ENCODE measurements at regions not wholly inside any gene's neighbourhood (a gene's known extent, or its start where the extent isn't known, plus 50 kb on each side); places are given as distances from the start of the nearest gene placed in this dataset.
"Not testable (repeated sequence)": the region's sequence is repeated elsewhere in the genome, so short reads cannot be mapped to it uniquely, and the experiment has no call there.

DNA sequence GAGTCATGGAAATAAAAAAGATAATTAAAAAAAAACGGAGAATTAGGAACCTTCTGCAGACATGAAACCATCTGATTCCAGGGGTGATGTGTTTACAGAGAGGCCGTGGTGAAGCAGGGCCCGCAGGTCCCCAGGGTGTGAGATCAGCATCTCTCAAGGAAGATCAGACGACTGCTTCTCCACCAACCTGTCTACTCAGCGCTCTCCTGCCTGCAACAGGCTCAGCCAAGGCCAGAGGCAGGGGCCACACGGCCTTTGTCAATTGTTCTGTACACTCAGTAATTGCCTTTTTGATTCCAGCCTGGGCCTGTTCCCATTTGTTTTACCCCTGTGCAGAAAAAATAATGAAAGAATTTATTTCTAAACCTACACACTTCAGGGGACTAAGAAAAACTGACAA lies 124.6 kb downstream of the NXPE2 start:
- Histone ChIP-seq H2AFZ (ENCODE audit: control insufficient read depth, low read length) (no peak overlapping the region), H3K9me1 (ENCODE audit: control insufficient read depth, extremely low read depth, insufficient read depth, low read length) (no peaks in the 10 kb centered on the region), H3K4me2 (ENCODE audit: control insufficient read depth, extremely low read depth, insufficient read depth, low read depth, low read length) (no peak overlapping the region), H3K36me3 (ENCODE audit: control insufficient read depth in 2 of 2, extremely low read depth in 1 of 2, insufficient read depth in 2 of 2, low read length in 2 of 2) (no peaks in the 10 kb centered on the region), H3K27ac (ENCODE audit: control insufficient read depth, insufficient read depth, low read length) (no peak overlapping the region), H3K79me2 (ENCODE audit: control insufficient read depth, insufficient read depth, low read length) (no peaks in the 10 kb centered on the region), H4K20me1 (ENCODE audit: control insufficient read depth, extremely low read depth, insufficient read depth, low read length) (no peaks in the 10 kb centered on the region), H3K9ac (ENCODE audit: control insufficient read depth, extremely low read depth, insufficient read depth, low read length) (no peak overlapping the region), H3K27me3 (ENCODE audit: control insufficient read depth, extremely low read depth, insufficient read depth, low read length) (no peaks in the 10 kb centered on the region), H3K4me1 (ENCODE audit: control insufficient read depth, extremely low read depth, insufficient read depth, low read length) (no peaks in the 10 kb centered on the region), H3K9me3 (ENCODE audit: control insufficient read depth, low read depth, low read length) (no peaks in the 10 kb centered on the region), H3K4me3 (ENCODE audit: control insufficient read depth in 2 of 3, extremely low read depth in 1 of 3, insufficient read depth in 2 of 3, low read depth in 1 of 3, low read length in 3 of 3) (no peak overlapping the region)
- DNase-seq (ENCODE audit: low read depth, low spot score) (no peak), FAIRE-seq (no peak)
- dilution Hi-C loops (cut with MboI; ENCODE audit: extremely low pct_ligation_motif_present, low sequenced_read_pairs) = no loop called here
- TF ChIP-seq, protein P1, sequence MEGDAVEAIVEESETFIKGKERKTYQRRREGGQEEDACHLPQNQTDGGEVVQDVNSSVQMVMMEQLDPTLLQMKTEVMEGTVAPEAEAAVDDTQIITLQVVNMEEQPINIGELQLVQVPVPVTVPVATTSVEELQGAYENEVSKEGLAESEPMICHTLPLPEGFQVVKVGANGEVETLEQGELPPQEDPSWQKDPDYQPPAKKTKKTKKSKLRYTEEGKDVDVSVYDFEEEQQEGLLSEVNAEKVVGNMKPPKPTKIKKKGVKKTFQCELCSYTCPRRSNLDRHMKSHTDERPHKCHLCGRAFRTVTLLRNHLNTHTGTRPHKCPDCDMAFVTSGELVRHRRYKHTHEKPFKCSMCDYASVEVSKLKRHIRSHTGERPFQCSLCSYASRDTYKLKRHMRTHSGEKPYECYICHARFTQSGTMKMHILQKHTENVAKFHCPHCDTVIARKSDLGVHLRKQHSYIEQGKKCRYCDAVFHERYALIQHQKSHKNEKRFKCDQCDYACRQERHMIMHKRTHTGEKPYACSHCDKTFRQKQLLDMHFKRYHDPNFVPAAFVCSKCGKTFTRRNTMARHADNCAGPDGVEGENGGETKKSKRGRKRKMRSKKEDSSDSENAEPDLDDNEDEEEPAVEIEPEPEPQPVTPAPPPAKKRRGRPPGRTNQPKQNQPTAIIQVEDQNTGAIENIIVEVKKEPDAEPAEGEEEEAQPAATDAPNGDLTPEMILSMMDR (optimal IDR thresholded peaks at IDR 0.05 in 1 of 3, IDR thresholded peaks at IDR 0.05 in 1 of 3, conservative IDR thresholded peaks at IDR 0.05 in 1 of 3; ENCODE audit: extremely low read depth in 1 of 3, insufficient read depth in 2 of 3, low read length in 3 of 3) = no peak
- no peak for TF ChIP-seq EZH2 (IDR thresholded peaks at IDR 0.05; ENCODE audit: low read length)

DNA sequence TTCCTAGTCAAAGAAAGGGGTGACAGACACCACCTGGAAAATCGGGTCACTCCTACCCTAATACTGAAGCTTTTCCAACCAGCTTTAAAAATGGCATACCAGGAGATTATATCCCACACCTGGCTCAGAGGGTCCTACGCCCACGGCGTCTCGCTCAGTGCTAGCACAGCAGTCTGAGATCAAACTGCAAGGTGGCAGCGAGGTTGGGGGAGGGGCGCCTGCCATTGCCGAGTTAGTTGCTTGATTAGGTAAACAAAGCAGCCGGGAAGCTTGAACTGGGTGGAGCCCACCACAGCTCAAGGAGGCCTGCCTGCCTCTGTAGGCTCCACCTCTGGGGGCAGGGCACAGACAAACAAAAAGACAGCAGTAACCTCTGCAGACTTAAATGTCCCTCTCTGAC lies 127.1 kb downstream of the NXPE2 start:
- dilution Hi-C loops (cut with MboI; ENCODE audit: extremely low pct_ligation_motif_present, low sequenced_read_pairs); H3K4me2 ChIP-seq (ENCODE audit: control insufficient read depth, extremely low read depth, insufficient read depth, low read depth, low read length); H3K27me3 ChIP-seq (ENCODE audit: control insufficient read depth, extremely low read depth, insufficient read depth, low read length); FAIRE-seq; H3K9me3 ChIP-seq (ENCODE audit: control insufficient read depth, low read depth, low read length); H3K4me1 ChIP-seq (ENCODE audit: control insufficient read depth, extremely low read depth, insufficient read depth, low read length); H4K20me1 ChIP-seq (ENCODE audit: control insufficient read depth, extremely low read depth, insufficient read depth, low read length); H3K79me2 ChIP-seq (ENCODE audit: control insufficient read depth, insufficient read depth, low read length); H3K9me1 ChIP-seq (ENCODE audit: control insufficient read depth, extremely low read depth, insufficient read depth, low read length); H3K36me3 ChIP-seq (ENCODE audit: control insufficient read depth in 2 of 2, extremely low read depth in 1 of 2, insufficient read depth in 2 of 2, low read length in 2 of 2); H2AFZ ChIP-seq (ENCODE audit: control insufficient read depth, low read length); H3K9ac ChIP-seq (ENCODE audit: control insufficient read depth, extremely low read depth, insufficient read depth, low read length); H3K27ac ChIP-seq (ENCODE audit: control insufficient read depth, insufficient read depth, low read length); DNase-seq (ENCODE audit: low read depth, low spot score); H3K4me3 ChIP-seq (ENCODE audit: control insufficient read depth in 2 of 3, extremely low read depth in 1 of 3, insufficient read depth in 2 of 3, low read depth in 1 of 3, low read length in 3 of 3): not testable (repeated sequence)

DNA sequence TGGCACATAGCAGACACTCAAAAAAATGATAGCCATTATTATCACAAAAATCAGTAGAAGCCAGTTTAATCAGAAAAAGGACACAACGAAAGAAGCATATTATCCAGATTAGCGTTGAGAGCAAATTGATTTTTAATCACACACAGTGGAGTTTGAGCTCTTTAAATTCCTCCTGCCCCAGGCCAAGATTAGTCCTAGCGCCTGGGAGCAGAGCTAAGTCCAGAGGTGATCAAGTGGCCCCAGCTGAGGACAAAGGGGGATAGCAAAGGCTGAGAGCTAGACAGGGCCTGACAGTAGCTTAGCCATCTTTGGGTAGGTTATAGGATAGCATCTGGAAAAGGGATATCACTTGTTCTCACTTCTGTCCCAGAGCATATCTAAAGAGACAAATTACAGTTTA lies 133.6 kb downstream of the NXPE2 start:
- TF ChIP-seq, protein P1 (optimal IDR thresholded peaks at IDR 0.05 in 1 of 3, IDR thresholded peaks at IDR 0.05 in 1 of 3, conservative IDR thresholded peaks at IDR 0.05 in 1 of 3; ENCODE audit: extremely low read depth in 1 of 3, insufficient read depth in 2 of 3, low read length in 3 of 3) = no peak
- TF ChIP-seq EZH2 (IDR thresholded peaks at IDR 0.05; ENCODE audit: low read length) = no peak
- Histone ChIP-seq H4K20me1 (ENCODE audit: control insufficient read depth, extremely low read depth, insufficient read depth, low read length) (no peaks in the 10 kb centered on the region), H3K9ac (ENCODE audit: control insufficient read depth, extremely low read depth, insufficient read depth, low read length) (no peak overlapping the region), H3K4me1 (ENCODE audit: control insufficient read depth, extremely low read depth, insufficient read depth, low read length) (no peaks in the 10 kb centered on the region), H3K27me3 (ENCODE audit: control insufficient read depth, extremely low read depth, insufficient read depth, low read length) (no peaks in the 10 kb centered on the region), H3K79me2 (ENCODE audit: control insufficient read depth, insufficient read depth, low read length) (no peaks in the 10 kb centered on the region), H3K4me2 (ENCODE audit: control insufficient read depth, extremely low read depth, insufficient read depth, low read depth, low read length) (no peak overlapping the region), H3K4me3 (ENCODE audit: control insufficient read depth in 2 of 3, extremely low read depth in 1 of 3, insufficient read depth in 2 of 3, low read depth in 1 of 3, low read length in 3 of 3) (no peak overlapping the region), H3K36me3 (ENCODE audit: control insufficient read depth in 2 of 2, extremely low read depth in 1 of 2, insufficient read depth in 2 of 2, low read length in 2 of 2) (no peaks in the 10 kb centered on the region), H3K9me1 (ENCODE audit: control insufficient read depth, extremely low read depth, insufficient read depth, low read length) (no peaks in the 10 kb centered on the region), H3K27ac (ENCODE audit: control insufficient read depth, insufficient read depth, low read length) (no peak overlapping the region), H3K9me3 (ENCODE audit: control insufficient read depth, low read depth, low read length) (no peaks in the 10 kb centered on the region), H2AFZ (ENCODE audit: control insufficient read depth, low read length) (no peak overlapping the region)
- DNase-seq (ENCODE audit: low read depth, low spot score) = no peak
- FAIRE-seq = no peak
- dilution Hi-C loops (cut with MboI; ENCODE audit: extremely low pct_ligation_motif_present, low sequenced_read_pairs) = no loop called here

Measured in keratinocyte (primary cell).